ENCODE measurements at regions not wholly inside any gene's neighbourhood (a gene's known extent, or its start where the extent isn't known, plus 50 kb on each side); places are given as distances from the start of the nearest gene placed in this dataset.

DNA sequence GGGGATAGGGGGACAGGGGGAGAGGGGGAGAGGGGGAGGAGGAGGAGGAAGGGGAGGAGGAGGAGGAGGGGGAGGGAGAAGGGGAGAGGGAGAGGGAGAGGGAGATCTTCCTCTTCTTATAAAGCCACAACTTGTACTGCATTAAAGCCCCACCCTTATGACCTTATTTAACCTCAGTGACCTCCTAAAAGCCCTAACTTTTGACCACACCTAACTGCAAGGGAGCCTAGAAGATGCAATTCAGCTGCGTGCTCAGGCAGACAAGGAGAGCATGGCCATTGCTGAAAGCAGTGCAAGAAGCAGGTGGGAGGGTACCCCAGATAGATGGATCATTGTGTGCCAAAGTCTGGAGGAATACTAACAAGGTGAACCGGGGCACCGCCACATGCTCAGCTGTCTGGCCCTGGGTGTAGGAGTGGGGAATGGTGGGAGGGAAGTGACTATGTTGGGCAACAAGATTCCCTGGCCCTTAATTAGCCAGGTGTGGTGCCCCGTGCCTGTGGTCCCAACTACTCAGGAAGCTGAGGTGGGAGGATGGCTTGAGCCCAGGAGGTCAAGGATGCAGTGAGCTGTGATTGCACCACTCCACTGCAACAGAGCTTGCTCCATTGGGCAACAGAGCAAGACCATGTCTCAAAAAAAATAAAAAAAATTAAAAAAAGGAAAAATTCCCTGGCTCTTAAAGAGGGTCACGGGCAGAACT lies 125.4 kb upstream of the BOD1 start:
- no peak for DNase-seq
- no peak overlapping the region for H3K27ac ChIP-seq (ENCODE audit: low read length)
- no CpG with 5 or more reads among the region's 5 CpGs for WGBS (ENCODE audit: insufficient coverage, low lambda C conversion rate)
- H3K4me3 ChIP-seq (ENCODE audit: low read length) = no peak overlapping the region
- H3K36me3 ChIP-seq (ENCODE audit: control insufficient read depth, insufficient read depth, low read length) = no peaks in the 10 kb centered on the region
- H3K27me3 ChIP-seq (ENCODE audit: control insufficient read depth, insufficient read depth, low read length) = no peaks in the 10 kb centered on the region
- H3K9me3 ChIP-seq (ENCODE audit: control insufficient read depth, low read depth, low read length) = no peaks in the 10 kb centered on the region
- peaks cover 37% of the 10 kb centered on the region for H3K4me1 ChIP-seq (ENCODE audit: control insufficient read depth, insufficient read depth, low read length)

DNA sequence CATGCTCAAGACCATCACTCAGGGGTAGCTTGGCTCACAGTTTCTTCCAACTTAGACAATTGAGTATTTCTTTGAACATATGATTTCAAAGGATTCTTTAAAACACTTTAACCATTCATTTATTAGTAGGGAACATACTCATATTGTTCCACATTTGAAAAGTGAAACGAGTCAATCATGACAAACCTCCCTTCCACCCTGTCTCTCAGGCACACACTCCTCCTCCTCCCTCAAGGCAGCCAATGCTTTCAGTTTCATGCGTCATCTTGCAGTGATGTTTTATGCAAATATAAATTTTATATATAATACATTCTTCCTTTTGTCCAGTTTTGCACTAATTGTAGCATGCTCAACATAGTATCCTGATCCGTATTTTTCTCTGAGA lies 126.0 kb upstream of the BOD1 start:
- DNase-seq = no peak
- Histone ChIP-seq H3K4me3 (ENCODE audit: low read length) (no peak overlapping the region), H3K4me1 (ENCODE audit: control insufficient read depth, insufficient read depth, low read length) (peaks cover 33% of the 10 kb centered on the region), H3K9me3 (ENCODE audit: control insufficient read depth, low read depth, low read length) (no peaks in the 10 kb centered on the region), H3K27me3 (ENCODE audit: control insufficient read depth, insufficient read depth, low read length) (no peaks in the 10 kb centered on the region), H3K27ac (ENCODE audit: low read length) (no peak overlapping the region), H3K36me3 (ENCODE audit: control insufficient read depth, insufficient read depth, low read length) (no peaks in the 10 kb centered on the region)
- WGBS (ENCODE audit: insufficient coverage, low lambda C conversion rate) = 100% methylated on average over 1 of the region's 3 CpGs

DNA sequence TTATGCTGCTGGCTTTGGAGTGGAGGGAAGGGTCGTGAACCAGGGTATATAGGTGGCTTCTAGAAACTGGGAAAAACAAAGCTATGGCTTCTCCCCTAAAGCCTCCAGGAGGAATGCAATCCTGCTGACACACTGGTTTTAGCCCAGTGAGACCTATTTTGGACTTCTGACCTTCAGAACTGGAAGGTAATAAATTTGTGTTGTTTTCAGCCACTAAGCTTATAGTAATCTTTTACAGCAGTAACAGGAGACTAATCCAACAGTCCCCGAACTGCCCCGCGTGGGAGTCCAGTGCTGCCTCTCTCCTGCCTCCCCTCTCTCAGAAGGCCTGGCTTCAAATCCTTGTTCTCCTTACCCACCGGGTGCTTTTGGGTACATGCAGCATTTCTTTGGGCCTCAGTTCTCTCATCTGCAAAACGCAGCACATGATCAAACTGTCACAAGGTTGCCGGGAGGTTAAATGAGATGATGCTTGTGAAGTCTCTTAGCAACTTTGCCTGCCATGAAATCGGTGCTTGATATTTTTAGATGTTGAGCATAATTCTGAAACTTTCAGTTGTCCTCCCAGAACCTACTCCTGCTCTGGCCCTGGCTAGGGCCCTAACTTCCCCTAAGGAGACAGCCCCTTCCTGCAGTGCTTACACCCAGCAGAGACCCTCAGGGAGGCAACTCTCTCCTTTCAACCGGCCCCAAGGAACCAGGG lies 127.3 kb upstream of the BOD1 start:
- WGBS (ENCODE audit: insufficient coverage, low lambda C conversion rate) = no CpG with 5 or more reads among the region's 9 CpGs
- Histone ChIP-seq H3K4me3 (ENCODE audit: low read length) (no peak overlapping the region), H3K27me3 (ENCODE audit: control insufficient read depth, insufficient read depth, low read length) (no peaks in the 10 kb centered on the region), H3K9me3 (ENCODE audit: control insufficient read depth, low read depth, low read length) (no peaks in the 10 kb centered on the region), H3K36me3 (ENCODE audit: control insufficient read depth, insufficient read depth, low read length) (no peaks in the 10 kb centered on the region), H3K27ac (ENCODE audit: low read length) (peak overlapping the region; percentile 84), H3K4me1 (ENCODE audit: control insufficient read depth, insufficient read depth, low read length) (peaks cover 25% of the 10 kb centered on the region)
- DNase-seq = peak; percentile 70 to 89

DNA sequence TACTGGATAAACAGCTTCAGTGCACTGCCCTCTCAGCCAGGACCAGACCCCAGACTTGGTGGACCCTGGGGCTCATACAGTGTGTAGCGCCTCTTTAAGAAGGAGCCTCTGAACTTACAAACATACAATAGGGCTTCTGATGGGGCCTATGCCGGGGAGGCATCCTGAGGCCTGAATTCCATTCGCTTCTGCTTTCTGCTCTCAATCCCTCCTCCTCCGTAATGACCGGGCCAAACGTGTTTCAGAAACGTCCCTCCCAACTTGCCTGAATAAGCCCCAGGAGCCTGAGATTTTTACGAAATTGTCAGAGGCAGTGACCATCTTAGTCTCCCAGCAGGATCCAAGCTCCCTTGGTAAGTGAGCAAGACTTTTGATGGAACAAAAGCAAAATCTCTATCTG lies 128.1 kb upstream of the BOD1 start:
- H3K27me3 ChIP-seq (ENCODE audit: control insufficient read depth, insufficient read depth, low read length) = no peaks in the 10 kb centered on the region
- H3K27ac ChIP-seq (ENCODE audit: low read length) = peak overlapping the region; percentile 84
- H3K4me1 ChIP-seq (ENCODE audit: control insufficient read depth, insufficient read depth, low read length) = peaks cover 25% of the 10 kb centered on the region
- no peaks in the 10 kb centered on the region for H3K9me3 ChIP-seq (ENCODE audit: control insufficient read depth, low read depth, low read length)
- no peaks in the 10 kb centered on the region for H3K36me3 ChIP-seq (ENCODE audit: control insufficient read depth, insufficient read depth, low read length)
- no CpG with 5 or more reads among the region's 8 CpGs for WGBS (ENCODE audit: insufficient coverage, low lambda C conversion rate)
- H3K4me3 ChIP-seq (ENCODE audit: low read length) = no peak overlapping the region
- DNase-seq = no peak

DNA sequence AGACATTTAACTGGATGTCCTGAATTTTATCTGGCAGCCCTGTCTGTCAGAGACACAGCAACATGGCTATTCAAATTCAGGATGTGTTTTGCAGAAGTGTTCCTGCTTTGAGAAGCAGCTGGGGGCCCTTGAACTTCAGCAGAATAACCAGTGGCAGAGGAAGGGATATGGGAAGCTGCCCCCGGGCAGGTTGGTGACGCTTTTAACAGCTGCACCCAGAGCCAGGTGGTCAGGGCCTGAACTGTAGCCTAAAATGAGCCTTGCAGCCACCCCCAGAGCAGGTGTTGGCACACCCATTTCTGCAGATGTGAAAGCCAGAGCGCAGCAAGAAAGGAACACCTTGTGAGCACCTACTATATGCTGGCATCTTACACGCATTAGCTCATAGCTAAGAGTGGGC lies 128.7 kb upstream of the BOD1 start:
- Histone ChIP-seq H3K4me1 (ENCODE audit: control insufficient read depth, insufficient read depth, low read length) (peaks cover 25% of the 10 kb centered on the region), H3K36me3 (ENCODE audit: control insufficient read depth, insufficient read depth, low read length) (no peaks in the 10 kb centered on the region), H3K4me3 (ENCODE audit: low read length) (no peak overlapping the region), H3K27ac (ENCODE audit: low read length) (peak overlapping the region; percentile 84), H3K27me3 (ENCODE audit: control insufficient read depth, insufficient read depth, low read length) (no peaks in the 10 kb centered on the region), H3K9me3 (ENCODE audit: control insufficient read depth, low read depth, low read length) (no peaks in the 10 kb centered on the region)
- no peak for DNase-seq
- no CpG with 5 or more reads among the region's 4 CpGs for WGBS (ENCODE audit: insufficient coverage, low lambda C conversion rate)

DNA sequence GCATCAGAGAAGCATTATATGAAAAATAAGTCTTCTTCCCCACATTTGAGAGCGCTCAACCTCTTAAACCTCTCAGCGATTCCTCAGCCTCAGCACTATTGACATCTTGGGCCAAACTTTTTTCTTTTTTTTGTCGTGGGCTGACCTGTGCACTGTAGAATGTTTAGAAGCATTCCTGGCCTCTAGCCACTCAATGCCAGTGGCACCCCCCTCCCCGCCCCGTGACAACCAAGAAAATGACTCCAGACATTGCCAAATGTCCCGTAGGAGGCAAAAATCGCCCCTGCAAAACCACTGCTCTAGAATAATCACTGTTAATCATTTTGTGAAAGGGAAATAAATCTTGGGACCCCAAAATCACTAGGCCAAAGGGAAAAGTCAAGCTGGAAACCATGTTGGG lies 129.1 kb upstream of the BOD1 start:
- Histone ChIP-seq H3K27me3 (ENCODE audit: control insufficient read depth, insufficient read depth, low read length) (no peaks in the 10 kb centered on the region), H3K4me3 (ENCODE audit: low read length) (no peak overlapping the region), H3K27ac (ENCODE audit: low read length) (no peak overlapping the region), H3K4me1 (ENCODE audit: control insufficient read depth, insufficient read depth, low read length) (peaks cover 25% of the 10 kb centered on the region), H3K36me3 (ENCODE audit: control insufficient read depth, insufficient read depth, low read length) (no peaks in the 10 kb centered on the region), H3K9me3 (ENCODE audit: control insufficient read depth, low read depth, low read length) (no peaks in the 10 kb centered on the region)
- no CpG with 5 or more reads among the region's 7 CpGs for WGBS (ENCODE audit: insufficient coverage, low lambda C conversion rate)
- no peak for DNase-seq

DNA sequence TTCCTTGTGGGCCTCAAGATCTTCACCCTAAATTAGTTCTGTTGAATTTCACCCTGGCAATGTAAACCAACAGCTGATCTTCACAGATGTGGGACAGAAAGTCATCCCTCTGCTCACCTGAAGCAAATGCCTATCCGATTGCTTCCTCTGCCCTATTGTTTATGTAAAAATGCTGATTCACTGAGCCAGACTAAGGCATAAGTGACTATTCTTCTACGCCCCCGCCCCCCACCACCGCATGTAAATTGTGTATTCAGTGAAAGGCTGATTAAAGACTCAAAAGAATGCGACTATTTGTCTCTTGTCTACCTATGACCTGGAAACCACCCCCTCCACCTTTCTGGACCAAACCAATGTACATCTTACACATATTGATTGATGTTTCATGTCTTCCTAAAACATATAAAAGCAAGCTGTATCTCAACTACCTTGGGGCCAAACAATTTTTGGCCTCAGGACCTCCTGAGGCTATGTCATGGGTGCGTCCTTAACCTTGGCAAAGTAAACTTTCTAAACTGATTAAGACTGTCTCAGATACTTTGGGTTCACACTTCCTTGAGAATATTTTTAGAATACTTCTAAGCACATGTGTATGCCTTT lies 129.7 kb upstream of the BOD1 start:
- Histone ChIP-seq H3K4me1 (ENCODE audit: control insufficient read depth, insufficient read depth, low read length) (peaks cover 25% of the 10 kb centered on the region), H3K27me3 (ENCODE audit: control insufficient read depth, insufficient read depth, low read length) (no peaks in the 10 kb centered on the region), H3K4me3 (ENCODE audit: low read length) (no peak overlapping the region), H3K36me3 (ENCODE audit: control insufficient read depth, insufficient read depth, low read length) (no peaks in the 10 kb centered on the region), H3K9me3 (ENCODE audit: control insufficient read depth, low read depth, low read length) (no peaks in the 10 kb centered on the region), H3K27ac (ENCODE audit: low read length) (no peak overlapping the region)
- no CpG with 5 or more reads among the region's 6 CpGs for WGBS (ENCODE audit: insufficient coverage, low lambda C conversion rate)
- no peak for DNase-seq

DNA sequence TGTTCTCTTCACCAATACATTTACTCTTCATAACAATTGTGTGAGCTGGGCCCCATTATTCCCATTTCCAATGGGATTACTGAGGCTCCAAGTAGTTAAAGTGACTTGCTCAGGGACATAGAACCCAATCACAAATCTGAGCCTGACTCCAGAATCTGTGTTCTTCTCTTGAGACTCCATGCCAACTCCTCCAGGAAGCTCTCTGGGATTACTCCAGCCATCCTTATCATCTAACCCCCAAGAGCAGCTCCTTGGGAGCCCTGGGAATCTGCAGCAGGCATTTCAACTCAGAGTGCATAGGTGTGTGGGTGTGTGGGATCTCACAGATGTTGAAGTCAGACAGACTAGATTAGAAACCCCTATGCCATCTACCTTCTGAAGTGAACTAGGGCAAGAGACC lies 131.4 kb upstream of the BOD1 start:
- Histone ChIP-seq H3K27ac (ENCODE audit: low read length) (no peak overlapping the region), H3K27me3 (ENCODE audit: control insufficient read depth, insufficient read depth, low read length) (no peaks in the 10 kb centered on the region), H3K4me1 (ENCODE audit: control insufficient read depth, insufficient read depth, low read length) (peaks cover 20% of the 10 kb centered on the region), H3K4me3 (ENCODE audit: low read length) (no peak overlapping the region), H3K9me3 (ENCODE audit: control insufficient read depth, low read depth, low read length) (no peaks in the 10 kb centered on the region), H3K36me3 (ENCODE audit: control insufficient read depth, insufficient read depth, low read length) (no peaks in the 10 kb centered on the region)
- DNase-seq = no peak

DNA sequence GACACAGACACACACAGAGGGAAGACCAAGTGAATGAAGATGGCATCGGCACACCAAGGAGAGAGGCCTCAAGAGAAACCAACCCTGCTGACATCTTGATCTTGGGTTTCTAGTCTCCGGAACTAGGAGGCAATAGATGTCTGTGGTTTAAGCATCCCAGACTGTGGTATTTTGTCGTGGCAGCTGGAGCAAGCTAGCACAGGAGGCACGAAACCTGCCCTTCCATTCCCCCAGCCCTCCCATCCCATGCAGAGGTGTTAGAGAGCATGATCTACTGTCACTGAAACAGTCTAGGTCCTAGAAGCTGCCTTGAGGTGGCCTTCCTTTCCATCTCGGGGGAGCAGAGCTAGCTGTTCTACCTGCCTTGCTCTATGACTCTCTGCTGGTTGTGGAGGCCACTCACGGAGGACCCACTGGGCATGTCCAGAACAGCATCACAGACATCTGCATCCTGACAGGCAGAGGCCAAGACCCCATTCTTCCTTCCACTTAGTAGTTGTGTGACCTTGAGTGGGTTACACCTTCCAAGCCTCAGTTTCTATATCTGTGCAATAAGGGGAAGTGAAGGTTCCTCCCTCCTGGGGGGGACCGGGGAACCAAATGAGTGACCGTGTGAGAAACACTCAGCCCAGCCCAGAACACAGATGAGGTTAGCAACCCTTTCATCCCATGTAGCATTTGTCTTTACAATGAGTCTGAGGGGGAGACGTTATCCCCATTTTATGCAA lies 134.3 kb upstream of the BOD1 start:
- no peak for DNase-seq
- no peak overlapping the region for H3K4me3 ChIP-seq (ENCODE audit: low read length)
- H3K9me3 ChIP-seq (ENCODE audit: control insufficient read depth, low read depth, low read length) = no peaks in the 10 kb centered on the region
- no peaks in the 10 kb centered on the region for H3K36me3 ChIP-seq (ENCODE audit: control insufficient read depth, insufficient read depth, low read length)
- H3K27me3 ChIP-seq (ENCODE audit: control insufficient read depth, insufficient read depth, low read length) = no peaks in the 10 kb centered on the region
- H3K27ac ChIP-seq (ENCODE audit: low read length) = no peak overlapping the region
- H3K4me1 ChIP-seq (ENCODE audit: control insufficient read depth, insufficient read depth, low read length) = no peaks in the 10 kb centered on the region
- WGBS (ENCODE audit: insufficient coverage, low lambda C conversion rate) = no CpG with 5 or more reads among the region's 9 CpGs

DNA sequence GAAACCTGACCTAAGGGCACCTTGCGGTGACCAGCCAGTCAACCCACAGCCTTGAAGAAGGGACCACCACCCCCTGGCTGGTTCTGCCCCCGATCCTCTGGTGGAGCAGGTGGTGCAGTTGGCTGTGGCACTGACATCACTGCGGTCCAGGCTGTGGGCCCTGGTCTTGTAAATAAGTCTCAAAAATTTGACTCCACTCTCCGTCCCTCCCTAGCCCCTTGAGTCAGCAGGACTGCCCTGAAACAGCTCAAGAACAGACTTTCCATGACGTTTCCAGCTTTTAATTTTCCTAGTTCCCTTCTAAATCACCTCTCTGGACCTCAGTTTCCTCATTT lies 134.8 kb upstream of the BOD1 start:
- no peaks in the 10 kb centered on the region for H3K4me1 ChIP-seq (ENCODE audit: control insufficient read depth, insufficient read depth, low read length)
- H3K9me3 ChIP-seq (ENCODE audit: control insufficient read depth, low read depth, low read length) = no peaks in the 10 kb centered on the region
- no peaks in the 10 kb centered on the region for H3K36me3 ChIP-seq (ENCODE audit: control insufficient read depth, insufficient read depth, low read length)
- no peak for DNase-seq
- H3K27me3 ChIP-seq (ENCODE audit: control insufficient read depth, insufficient read depth, low read length) = no peaks in the 10 kb centered on the region
- H3K27ac ChIP-seq (ENCODE audit: low read length) = no peak overlapping the region
- no peak overlapping the region for H3K4me3 ChIP-seq (ENCODE audit: low read length)
- WGBS (ENCODE audit: insufficient coverage, low lambda C conversion rate) = no CpG with 5 or more reads among the region's 5 CpGs

All from large intestine (tissue), 3 donors.